T-helper 2 cell (primary cell): ENCODE measurements at regions not wholly inside any gene's neighbourhood (a gene's known extent, or its start where the extent isn't known, plus 50 kb on each side); places are given as distances from the start of the nearest gene placed in this dataset.

Source experiments
- DNase-seq, 5 experiments: peaks; one replicate each; pipeline versions ENCODE4 v3.0.0 to v3.0.0-alpha.2; 2012 to 2022

GRCh38 chrY:4483693-4484092 is 516.4 kb upstream of the PCDH11Y start:
- DNase-seq: peak in 1 of 5 experiments; percentile 0
